ENCODE measurements at regions not wholly inside any gene's neighbourhood (a gene's known extent, or its start where the extent isn't known, plus 50 kb on each side); places are given as distances from the start of the nearest gene placed in this dataset.

DNA sequence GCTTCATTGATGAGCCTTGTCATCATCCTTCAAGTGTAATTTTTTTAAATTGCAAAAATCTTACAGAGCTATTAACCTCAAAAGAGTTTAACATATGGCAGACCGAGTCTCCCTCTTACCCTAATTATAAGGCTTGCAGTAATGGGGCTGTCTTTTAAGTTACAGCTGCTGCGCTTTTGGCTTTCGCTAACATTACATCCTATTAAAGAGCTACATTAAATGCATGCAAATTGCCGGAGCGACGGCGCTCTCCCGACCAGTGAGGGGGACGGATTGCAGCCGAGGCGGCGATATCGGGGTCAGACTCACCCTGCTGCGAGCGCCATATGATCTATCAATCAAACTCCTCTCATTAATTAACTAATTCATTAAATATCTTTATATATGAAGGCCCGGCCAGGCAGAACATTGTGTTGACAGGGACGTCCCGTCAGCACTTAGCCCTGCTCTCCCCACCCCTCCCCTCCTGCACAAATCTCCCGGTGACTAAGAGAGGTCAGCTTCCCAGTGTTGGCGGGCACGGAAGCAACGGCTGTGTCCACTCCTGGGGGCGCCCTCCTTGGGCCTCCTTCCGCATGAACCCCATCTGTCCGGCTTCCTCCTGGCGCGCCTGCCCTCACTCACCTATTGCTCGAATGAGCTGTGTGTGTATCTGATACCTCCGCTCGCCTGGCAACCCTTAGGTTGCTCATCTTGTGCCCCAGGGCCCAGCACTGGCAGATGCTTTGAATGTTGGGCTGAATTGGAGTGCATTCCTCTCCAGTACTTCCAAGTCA, 156.0 kb upstream of the CADM1 start:
- TF ChIP-seq, protein P1, sequence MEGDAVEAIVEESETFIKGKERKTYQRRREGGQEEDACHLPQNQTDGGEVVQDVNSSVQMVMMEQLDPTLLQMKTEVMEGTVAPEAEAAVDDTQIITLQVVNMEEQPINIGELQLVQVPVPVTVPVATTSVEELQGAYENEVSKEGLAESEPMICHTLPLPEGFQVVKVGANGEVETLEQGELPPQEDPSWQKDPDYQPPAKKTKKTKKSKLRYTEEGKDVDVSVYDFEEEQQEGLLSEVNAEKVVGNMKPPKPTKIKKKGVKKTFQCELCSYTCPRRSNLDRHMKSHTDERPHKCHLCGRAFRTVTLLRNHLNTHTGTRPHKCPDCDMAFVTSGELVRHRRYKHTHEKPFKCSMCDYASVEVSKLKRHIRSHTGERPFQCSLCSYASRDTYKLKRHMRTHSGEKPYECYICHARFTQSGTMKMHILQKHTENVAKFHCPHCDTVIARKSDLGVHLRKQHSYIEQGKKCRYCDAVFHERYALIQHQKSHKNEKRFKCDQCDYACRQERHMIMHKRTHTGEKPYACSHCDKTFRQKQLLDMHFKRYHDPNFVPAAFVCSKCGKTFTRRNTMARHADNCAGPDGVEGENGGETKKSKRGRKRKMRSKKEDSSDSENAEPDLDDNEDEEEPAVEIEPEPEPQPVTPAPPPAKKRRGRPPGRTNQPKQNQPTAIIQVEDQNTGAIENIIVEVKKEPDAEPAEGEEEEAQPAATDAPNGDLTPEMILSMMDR (IDR thresholded peaks at IDR 0.05; ENCODE audit: borderline replicate concordance, control extremely low read depth, extremely low read depth, insufficient read depth, missing control alignments): no peak
- in situ Hi-C loops (cut with MboI; ENCODE audit: low sequenced_read_pairs, unreplicated experiment): no loop called here
- DNase-seq (ENCODE audit: low spot score): no peak

DNA sequence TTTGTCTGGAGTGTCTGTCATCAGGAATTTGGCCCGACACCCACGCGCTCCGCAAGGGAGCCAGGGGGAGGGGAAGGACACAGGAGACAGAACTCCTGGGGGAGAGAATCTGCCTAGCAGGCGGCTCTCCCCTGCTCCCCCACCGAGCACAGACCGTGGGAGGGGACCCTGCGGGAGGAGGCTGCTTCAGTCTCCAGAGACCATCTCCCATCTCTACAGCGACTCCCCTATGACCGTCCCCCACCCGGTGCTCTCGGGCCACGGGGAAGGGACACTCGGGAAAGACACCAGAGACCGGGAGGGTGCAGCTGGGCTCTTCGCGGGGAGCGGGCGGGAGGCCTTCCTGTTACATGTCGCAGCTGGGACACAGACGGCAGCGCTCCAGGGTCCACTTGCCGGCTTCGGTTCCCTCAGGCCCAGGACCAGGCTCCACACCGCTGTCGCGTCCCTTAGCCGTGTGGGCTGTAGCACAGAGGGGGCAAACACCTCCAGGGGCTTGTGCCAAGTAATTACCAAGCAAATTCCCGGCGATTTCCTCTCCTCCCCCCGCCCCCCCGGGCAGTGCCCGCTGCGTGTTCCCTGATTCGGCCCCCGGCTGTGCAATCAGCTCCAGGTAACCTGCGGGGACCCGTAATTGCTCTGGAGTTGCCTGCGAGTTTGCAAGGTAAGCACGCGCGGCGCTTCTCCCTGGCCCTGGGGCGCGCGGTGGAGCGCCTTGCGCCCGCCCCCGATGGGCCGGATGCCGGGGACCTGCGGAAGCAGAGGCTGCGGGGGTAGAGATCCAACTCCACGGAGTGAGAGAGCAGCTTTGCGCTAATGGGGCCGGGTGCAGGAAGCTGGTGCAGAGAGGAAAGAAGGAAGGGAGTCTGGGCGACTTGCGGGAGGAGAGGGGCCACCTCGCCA, 155.1 kb upstream of the CADM1 start:
- TF ChIP-seq, protein P1 (IDR thresholded peaks at IDR 0.05; ENCODE audit: borderline replicate concordance, control extremely low read depth, extremely low read depth, insufficient read depth, missing control alignments): no peak
- in situ Hi-C loops (cut with MboI; ENCODE audit: low sequenced_read_pairs, unreplicated experiment): no loop called here
- no peak for DNase-seq (ENCODE audit: low spot score)

DNA sequence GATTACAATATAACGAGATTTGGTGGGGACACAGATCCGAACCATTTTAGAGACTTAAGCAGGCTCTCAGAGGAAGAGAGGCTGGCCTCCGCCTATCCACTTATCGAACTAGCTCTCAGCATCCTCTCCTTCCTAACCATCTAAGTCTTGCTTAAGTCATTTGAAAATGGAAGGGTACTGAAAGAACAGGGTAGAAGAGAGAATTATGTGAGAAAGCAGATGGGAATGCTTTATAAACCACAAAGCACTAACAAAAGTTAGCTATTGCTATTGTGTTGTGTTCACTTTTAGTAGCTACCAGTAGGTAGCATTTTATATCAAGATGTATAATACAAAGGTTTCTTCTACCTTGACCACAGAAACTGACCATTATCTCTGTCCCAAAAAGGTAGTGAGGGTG, 153.4 kb upstream of the CADM1 start:
- DNase-seq (ENCODE audit: low spot score): no peak
- TF ChIP-seq, protein P1 (IDR thresholded peaks at IDR 0.05; ENCODE audit: borderline replicate concordance, control extremely low read depth, extremely low read depth, insufficient read depth, missing control alignments): no peak
- in situ Hi-C loops (cut with MboI; ENCODE audit: low sequenced_read_pairs, unreplicated experiment): no loop called here

DNA sequence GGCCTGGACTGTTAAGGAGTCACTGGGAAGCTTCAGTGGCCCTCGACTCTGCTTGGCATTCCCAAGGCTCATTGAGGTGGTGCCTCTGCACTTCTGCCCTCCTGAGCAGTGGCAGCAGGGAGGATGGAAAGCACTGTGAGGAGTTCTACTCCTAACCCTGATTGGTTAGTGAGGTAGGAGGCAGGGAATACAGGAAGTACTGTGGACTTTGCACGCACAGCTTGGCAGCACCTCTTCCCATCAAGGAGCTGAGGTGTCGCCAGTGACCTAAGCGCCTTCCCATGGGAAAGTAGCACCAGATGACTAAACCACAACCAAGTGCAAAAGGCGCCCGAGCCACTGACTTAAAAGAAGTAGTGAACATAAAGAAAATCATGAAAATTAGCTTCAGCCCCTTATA, 152.5 kb upstream of the CADM1 start:
- no peak for DNase-seq (ENCODE audit: low spot score)
- TF ChIP-seq, protein P1 (IDR thresholded peaks at IDR 0.05; ENCODE audit: borderline replicate concordance, control extremely low read depth, extremely low read depth, insufficient read depth, missing control alignments): no peak
- in situ Hi-C loops (cut with MboI; ENCODE audit: low sequenced_read_pairs, unreplicated experiment): no loop called here

DNA sequence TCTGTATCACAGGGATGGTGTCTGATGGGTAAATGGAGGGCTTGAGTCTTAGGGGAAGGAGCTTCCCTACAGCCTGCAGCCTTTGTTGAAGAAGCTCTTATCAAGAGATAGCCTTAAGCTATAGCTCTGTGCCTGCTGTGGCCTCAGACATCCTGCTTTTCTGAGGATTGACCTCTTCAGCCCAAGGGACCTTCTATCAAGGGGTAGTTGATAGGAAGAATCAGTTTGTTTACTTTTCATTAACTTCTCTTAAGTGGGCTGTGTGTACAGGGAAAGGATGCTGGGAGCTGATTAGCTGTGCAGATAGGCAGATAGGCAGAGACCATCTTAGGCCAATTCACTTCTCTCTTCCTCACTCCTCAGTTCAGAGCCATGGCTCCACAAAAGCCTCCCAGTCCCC, 151.8 kb upstream of the CADM1 start:
- in situ Hi-C loops (cut with MboI; ENCODE audit: low sequenced_read_pairs, unreplicated experiment): no loop called here
- TF ChIP-seq, protein P1 (IDR thresholded peaks at IDR 0.05; ENCODE audit: borderline replicate concordance, control extremely low read depth, extremely low read depth, insufficient read depth, missing control alignments): no peak
- no peak for DNase-seq (ENCODE audit: low spot score)

DNA sequence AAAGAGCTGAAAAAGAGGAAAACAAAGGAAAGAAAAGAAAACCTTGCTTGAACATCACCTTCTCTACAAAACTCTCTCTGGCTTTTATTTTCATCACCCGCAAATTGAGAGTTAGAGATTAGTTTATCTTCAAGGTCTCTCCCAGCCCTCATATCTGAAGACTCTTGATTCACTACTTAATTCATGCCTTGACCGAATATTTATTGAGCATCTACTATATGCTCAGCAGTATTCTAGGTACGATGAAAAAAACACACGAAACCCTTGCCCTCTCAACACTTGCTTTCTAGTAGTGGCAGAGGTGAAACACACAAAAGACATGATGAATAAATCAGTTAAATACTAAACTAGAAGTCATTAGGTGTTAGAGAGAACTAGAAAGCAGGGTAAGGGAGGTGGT, 150.6 kb upstream of the CADM1 start:
- TF ChIP-seq, protein P1 (IDR thresholded peaks at IDR 0.05; ENCODE audit: borderline replicate concordance, control extremely low read depth, extremely low read depth, insufficient read depth, missing control alignments): no peak

More for the DNA sequence above, 150.6 kb upstream of the CADM1 start:
- no peak for DNase-seq (ENCODE audit: low spot score)
- in situ Hi-C loops (cut with MboI; ENCODE audit: low sequenced_read_pairs, unreplicated experiment): no loop called here

Measured in GM13976 (cell line).